A549 (cell line): ENCODE measurements at regions not wholly inside any gene's neighbourhood (a gene's known extent, or its start where the extent isn't known, plus 50 kb on each side); places are given as distances from the start of the nearest gene placed in this dataset.

ENCODE experiments used
- ATAC-seq, 2 experiments: fragments of 200-7000 bp in 1 of 2; fragments of >200 bp in 1 of 2; cut with Nextera tagmentation in 1 of 2; cut with Tn5 transposase in 1 of 2; 3 replicates each; pipeline versions ENCODE4 v1.8.0 to v1.9.1; 2018 to 2020; ENCODE audit warnings: mild to moderate bottlenecking in 1 of 2, moderate library complexity in 1 of 2
- CTCF ChIA-PET: fragments of 300-600 bp; sonication (Branson Sonifier 250); formaldehyde crosslinking; extraction: SDS; loops from one replicate; lab custom pipeline; 2021; ENCODE audit warnings: antibody characterized with exemption, inconsistent platforms; lab: Yijun Ruan, JAX
- POLR2A ChIA-PET: fragments of 350-600 bp; formaldehyde crosslinking; extraction: SDS; loops from one replicate; lab custom pipeline; 2021; ENCODE audit warnings: antibody characterized with exemption, inconsistent platforms; lab: Yijun Ruan, JAX
- DNase-seq, 2 experiments: peaks; one replicate each; pipeline versions ENCODE4 v3.0.0 to v3.0.0-alpha.2; 2011 to 2016; ENCODE audit warnings: low read depth in 1 of 2, low spot score in 1 of 2
- FAIRE-seq: peaks from 2 replicates; lab custom pipeline; 2011; peaks lifted over from hg19 to GRCh38; lab: Jason Lieb, UNC
- H3K27ac ChIP-seq, 2 experiments: fragments of >200 bp; sonication (Bioruptor Twin); formaldehyde crosslinking; 3 replicates each; pipeline ENCODE4 v1.5.1; 2016 to 2017
- H3K4me1 ChIP-seq: fragments of >200 bp; sonication (Bioruptor Twin); formaldehyde crosslinking; 3 replicates; pipeline ENCODE4 v1.6.1; 2016
- H3K4me2 ChIP-seq: fragments of >200 bp; sonication (Bioruptor Twin); formaldehyde crosslinking; 3 replicates; pipeline ENCODE4 v1.6.1; 2016
- H3K4me3 ChIP-seq: fragments of >200 bp; sonication (Bioruptor Twin); formaldehyde crosslinking; 3 replicates; pipeline ENCODE4 v1.5.1; 2016
- H3K9me3 ChIP-seq: fragments of >200 bp; sonication (Bioruptor Twin); formaldehyde crosslinking; 3 replicates; pipeline ENCODE4 v1.6.1; 2016
- BHLHE40 ChIP-seq: IDR thresholded peaks from 2 replicates; pipeline ENCODE4 v1.6.1; 2012; ENCODE audit warnings: low read depth, low read length, inconsistent platforms
- CHD4 ChIP-seq: fragments of 200-600 bp; sonication (generic); IDR thresholded peaks from 2 replicates; pipeline ENCODE4 v1.6.1; 2016; ENCODE audit warnings: antibody characterized with exemption, mild to moderate bottlenecking, borderline replicate concordance
- EHF ChIP-seq: fragments of 250-450 bp; sonication (Bioruptor Pico); IDR thresholded peaks from 2 replicates; pipeline ENCODE4 v1.5.0; 2020; ENCODE audit warnings: mild to moderate bottlenecking
- EHMT2 ChIP-seq: fragments of 200-600 bp; sonication (generic); IDR thresholded peaks from 2 replicates; pipeline ENCODE4 v1.6.1; 2016; ENCODE audit warnings: antibody characterized with exemption, low read depth, mild to moderate bottlenecking, moderate library complexity
- EP300 ChIP-seq, 2 experiments: fragments of >200 bp; sonication (Bioruptor Twin); formaldehyde crosslinking; IDR thresholded peaks; 2 replicates in 1 of 2; 3 replicates in 1 of 2; pipeline ENCODE4 v1.6.1; 2016 to 2017
- FOSL2 ChIP-seq, 2 experiments: fragments of 450-650 bp in 1 of 2; fragments of >200 bp in 1 of 2; sonication (Bioruptor Twin) in 1 of 2; formaldehyde crosslinking; IDR thresholded peaks; 2 replicates each; pipeline versions ENCODE4 v1.5.0 to v1.6.1; 2016 to 2020; ENCODE audit warnings: mild to moderate bottlenecking in 1 of 2, moderate library complexity in 1 of 2
- HDAC2 ChIP-seq: fragments of 200-600 bp; sonication (generic); IDR thresholded peaks from 2 replicates; pipeline ENCODE4 v1.6.1; 2016
- HEYL ChIP-seq: fragments of 250-450 bp; sonication (Bioruptor Pico); IDR thresholded peaks from 2 replicates; pipeline ENCODE4 v1.8.0; 2021; ENCODE audit warnings: mild to moderate bottlenecking, moderate library complexity
- HOXB5 ChIP-seq: fragments of 250-450 bp; sonication (Bioruptor Pico); IDR thresholded peaks from 2 replicates; pipeline ENCODE4 v1.5.0; 2020; ENCODE audit warnings: mild to moderate bottlenecking, moderate library complexity
- JUN ChIP-seq, 2 experiments: fragments of >200 bp; sonication (Bioruptor Twin); formaldehyde crosslinking; IDR thresholded peaks; 2 replicates in 1 of 2; 3 replicates in 1 of 2; pipeline ENCODE4 v1.6.1; 2016 to 2017
- JUNB ChIP-seq: fragments of >200 bp; sonication (Bioruptor Twin); formaldehyde crosslinking; IDR thresholded peaks from 2 replicates; pipeline ENCODE4 v1.6.1; 2016
- MAZ ChIP-seq: fragments of 150-350 bp; IDR thresholded peaks from 2 replicates; pipeline ENCODE4 v1.6.1; 2014; ENCODE audit warnings: antibody characterized with exemption, low read depth, low read length, borderline replicate concordance
- NFE2L2 ChIP-seq: fragments of 150-350 bp; conservative IDR thresholded peaks from 2 replicates; pipeline ENCODE4 v1.6.1; 2014; ENCODE audit warnings: low read length
- NR3C1 ChIP-seq: fragments of >200 bp; sonication (Bioruptor Twin); formaldehyde crosslinking; IDR thresholded peaks from 3 replicates; pipeline ENCODE4 v1.6.1; 2017
- PHF8 ChIP-seq: fragments of 200-600 bp; sonication (generic); IDR thresholded peaks from 2 replicates; pipeline ENCODE4 v1.6.1; 2016; ENCODE audit warnings: low read depth, mild to moderate bottlenecking, antibody characterized with exemption, moderate library complexity, borderline replicate concordance
- RARB ChIP-seq: fragments of 250-450 bp; sonication (Bioruptor Pico); IDR thresholded peaks from 2 replicates; pipeline ENCODE4 v1.8.0; 2021; ENCODE audit warnings: mild to moderate bottlenecking, moderate library complexity
- RCOR1 ChIP-seq: fragments of 150-350 bp; IDR thresholded peaks from 2 replicates; pipeline ENCODE4 v1.6.1; 2014; ENCODE audit warnings: antibody characterized with exemption, low read length, low read depth
- RNF2 ChIP-seq: fragments of 200-600 bp; sonication (generic); IDR thresholded peaks from 2 replicates; pipeline ENCODE4 v1.6.1; 2016; ENCODE audit warnings: low read depth, mild to moderate bottlenecking, antibody characterized with exemption, moderate library complexity, borderline replicate concordance
- SMC3 ChIP-seq: fragments of >200 bp; sonication (Bioruptor Twin); formaldehyde crosslinking; IDR thresholded peaks from 3 replicates; pipeline ENCODE4 v1.6.1; 2018; ENCODE audit warnings: inconsistent platforms
- TFCP2L1 ChIP-seq: fragments of 250-450 bp; sonication (Bioruptor Pico); IDR thresholded peaks from 2 replicates; pipeline ENCODE4 v1.5.0; 2021; ENCODE audit warnings: mild to moderate bottlenecking
- ZNF302 ChIP-seq: fragments of 250-450 bp; sonication (Bioruptor Pico); IDR thresholded peaks from 2 replicates; pipeline ENCODE4 v1.9.0; 2021; ENCODE audit warnings: inconsistent platforms, mild to moderate bottlenecking, moderate library complexity
- WGBS: methylation state at CpG from one replicate; pipeline ENCODE4 v1.1.6; 2017; ENCODE audit errors: missing lambda C conversion rate; 5-methylcytosine and 5-hydroxymethylcytosine counted together
- TF ChIP-seq, protein P1 (sequence below): fragments of 200-600 bp; sonication (generic); IDR thresholded peaks from 2 replicates; pipeline ENCODE4 v1.6.1; 2016; ENCODE audit warnings: antibody characterized with exemption, mild to moderate bottlenecking, moderate library complexity
- TF ChIP-seq, protein P2 (sequence below): IDR thresholded peaks from 2 replicates; pipeline ENCODE4 v1.6.1; 2012
- TF ChIP-seq, protein P3 (sequence below): fragments of >200 bp; sonication (Bioruptor Twin); formaldehyde crosslinking; IDR thresholded peaks from 2 replicates; pipeline ENCODE4 v1.6.1; 2016

DNA sequence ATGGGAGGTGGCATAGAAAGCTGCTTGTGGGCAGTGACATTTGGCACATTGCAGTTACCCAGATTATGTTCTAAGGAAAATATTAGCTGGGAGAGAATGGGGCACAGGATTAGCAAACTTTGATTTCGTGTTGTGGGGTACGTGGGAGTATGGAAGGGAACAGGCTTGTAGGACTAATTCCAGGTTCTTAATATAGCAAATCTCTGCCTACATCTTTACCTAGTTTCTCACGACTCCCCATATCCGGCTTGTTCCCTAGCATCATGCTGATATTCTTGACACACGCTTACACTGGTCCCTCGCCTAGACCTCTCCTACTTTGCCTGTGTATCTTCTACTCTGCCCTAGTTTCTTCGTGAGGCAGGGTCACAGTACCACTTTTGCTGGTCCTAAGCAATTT is 293.9 kb upstream of the PLXNA2 start:
- 26% methylated on average over 7 of the region's 7 CpGs for WGBS
- TF ChIP-seq NR3C1 (no peak), JUN (IDR thresholded peaks at IDR 0.05) (no peak), FOSL2 (IDR thresholded peaks at IDR 0.05) (no peak), FOSL2 (CRISPR knock-in tag; IDR thresholded peaks at IDR 0.05) (no peak), EHF (CRISPR knock-in tag) (no peak), BHLHE40 (no peak), ZNF302 (no peak), EHMT2 (no peak), TFCP2L1 (CRISPR knock-in tag) (no peak), RARB (CRISPR knock-in tag) (no peak), RCOR1 (no peak), HOXB5 (CRISPR knock-in tag) (no peak), CHD4 (no peak), NFE2L2 (no peak), EP300 (IDR thresholded peaks at IDR 0.05) (no peak), RNF2 (no peak), MAZ (no peak)
- TF ChIP-seq, protein P1, sequence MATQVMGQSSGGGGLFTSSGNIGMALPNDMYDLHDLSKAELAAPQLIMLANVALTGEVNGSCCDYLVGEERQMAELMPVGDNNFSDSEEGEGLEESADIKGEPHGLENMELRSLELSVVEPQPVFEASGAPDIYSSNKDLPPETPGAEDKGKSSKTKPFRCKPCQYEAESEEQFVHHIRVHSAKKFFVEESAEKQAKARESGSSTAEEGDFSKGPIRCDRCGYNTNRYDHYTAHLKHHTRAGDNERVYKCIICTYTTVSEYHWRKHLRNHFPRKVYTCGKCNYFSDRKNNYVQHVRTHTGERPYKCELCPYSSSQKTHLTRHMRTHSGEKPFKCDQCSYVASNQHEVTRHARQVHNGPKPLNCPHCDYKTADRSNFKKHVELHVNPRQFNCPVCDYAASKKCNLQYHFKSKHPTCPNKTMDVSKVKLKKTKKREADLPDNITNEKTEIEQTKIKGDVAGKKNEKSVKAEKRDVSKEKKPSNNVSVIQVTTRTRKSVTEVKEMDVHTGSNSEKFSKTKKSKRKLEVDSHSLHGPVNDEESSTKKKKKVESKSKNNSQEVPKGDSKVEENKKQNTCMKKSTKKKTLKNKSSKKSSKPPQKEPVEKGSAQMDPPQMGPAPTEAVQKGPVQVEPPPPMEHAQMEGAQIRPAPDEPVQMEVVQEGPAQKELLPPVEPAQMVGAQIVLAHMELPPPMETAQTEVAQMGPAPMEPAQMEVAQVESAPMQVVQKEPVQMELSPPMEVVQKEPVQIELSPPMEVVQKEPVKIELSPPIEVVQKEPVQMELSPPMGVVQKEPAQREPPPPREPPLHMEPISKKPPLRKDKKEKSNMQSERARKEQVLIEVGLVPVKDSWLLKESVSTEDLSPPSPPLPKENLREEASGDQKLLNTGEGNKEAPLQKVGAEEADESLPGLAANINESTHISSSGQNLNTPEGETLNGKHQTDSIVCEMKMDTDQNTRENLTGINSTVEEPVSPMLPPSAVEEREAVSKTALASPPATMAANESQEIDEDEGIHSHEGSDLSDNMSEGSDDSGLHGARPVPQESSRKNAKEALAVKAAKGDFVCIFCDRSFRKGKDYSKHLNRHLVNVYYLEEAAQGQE, result no peak
- TF ChIP-seq, protein P2, sequence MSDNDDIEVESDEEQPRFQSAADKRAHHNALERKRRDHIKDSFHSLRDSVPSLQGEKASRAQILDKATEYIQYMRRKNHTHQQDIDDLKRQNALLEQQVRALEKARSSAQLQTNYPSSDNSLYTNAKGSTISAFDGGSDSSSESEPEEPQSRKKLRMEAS, result no peak
- TF ChIP-seq, protein P3, sequence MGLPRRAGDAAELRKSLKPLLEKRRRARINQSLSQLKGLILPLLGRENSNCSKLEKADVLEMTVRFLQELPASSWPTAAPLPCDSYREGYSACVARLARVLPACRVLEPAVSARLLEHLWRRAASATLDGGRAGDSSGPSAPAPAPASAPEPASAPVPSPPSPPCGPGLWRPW, result no peak
- DNase-seq (no peak), ATAC-seq (no peak), FAIRE-seq (no peak)
- no peak overlapping the region for H3K4me2 ChIP-seq
- ChIA-PET CTCF (no interaction called here), POLR2A (no interaction called here)
- H3K27ac ChIP-seq, result no peak overlapping the region
- no peak overlapping the region for H3K4me3 ChIP-seq
- H3K4me1 ChIP-seq, result no peaks in the 10 kb centered on the region
- H3K9me3 ChIP-seq, result no peaks in the 10 kb centered on the region

DNA sequence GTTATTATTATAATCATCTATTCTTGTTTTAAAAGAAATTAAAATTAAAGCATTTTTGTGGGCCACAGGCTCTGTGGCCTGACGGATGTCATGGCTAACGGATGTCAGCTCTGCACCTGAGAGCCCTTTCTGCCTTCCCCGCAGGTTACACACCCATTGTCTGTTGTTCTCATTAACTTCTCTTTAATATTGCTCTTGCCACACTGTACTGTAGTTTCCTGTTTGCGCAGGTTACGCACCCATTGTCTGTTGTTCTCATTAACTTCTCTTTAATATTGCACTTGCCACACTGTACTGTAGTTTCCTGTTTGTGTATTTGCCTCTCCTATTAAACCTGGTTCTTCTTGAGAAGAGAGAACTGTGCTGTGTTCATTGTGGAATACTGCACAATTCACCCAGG is 294.4 kb upstream of the PLXNA2 start:
- Histone ChIP-seq H3K4me2 (no peak overlapping the region), H3K4me1 (no peaks in the 10 kb centered on the region), H3K9me3 (no peaks in the 10 kb centered on the region), H3K4me3 (no peak overlapping the region), H3K27ac (no peak overlapping the region)
- CTCF ChIA-PET, result no interaction called here
- POLR2A ChIA-PET, result no interaction called here
- FAIRE-seq, result no peak
- no peak for DNase-seq
- WGBS, result 52% methylated on average over 5 of the region's 5 CpGs
- ATAC-seq, result no peak
- TF ChIP-seq HEYL (no peak), BHLHE40 (no peak), NFE2L2 (no peak), JUNB (no peak), PHF8 (no peak), HDAC2 (no peak), SMC3 (no peak)
- TF ChIP-seq, all 56 proteins: peak for 0
